Medulla oblongata (tissue), 1 donor: ENCODE measurements at regions not wholly inside any gene's neighbourhood (a gene's known extent, or its start where the extent isn't known, plus 50 kb on each side); places are given as distances from the start of the nearest gene placed in this dataset.

ENCODE experiments used
- DNase-seq: peaks from one replicate; pipeline ENCODE4 v3.0.0-alpha.2; 2015; ENCODE audit errors: extremely low spot score

DNA sequence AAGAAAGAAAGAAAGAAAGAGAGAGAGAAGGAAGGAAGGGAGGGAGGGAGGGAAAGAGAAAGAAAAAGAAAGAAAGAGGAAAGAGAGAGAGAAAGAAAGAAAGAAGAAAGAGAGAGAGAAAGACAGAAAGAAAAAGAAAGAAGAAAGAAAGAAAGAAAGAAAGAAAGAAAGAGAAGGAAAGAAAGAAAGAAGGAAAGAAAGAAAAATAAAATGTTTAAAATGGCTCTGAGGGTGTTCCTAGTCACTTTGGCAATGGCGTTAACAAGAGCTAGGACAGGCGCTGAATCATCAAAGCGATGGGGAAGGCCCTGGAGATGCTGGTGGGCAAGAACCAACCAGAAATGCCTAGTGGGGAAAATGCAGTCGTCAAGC, 77.8 kb upstream of the GPC1 start:
- DNase-seq, result no peak

DNA sequence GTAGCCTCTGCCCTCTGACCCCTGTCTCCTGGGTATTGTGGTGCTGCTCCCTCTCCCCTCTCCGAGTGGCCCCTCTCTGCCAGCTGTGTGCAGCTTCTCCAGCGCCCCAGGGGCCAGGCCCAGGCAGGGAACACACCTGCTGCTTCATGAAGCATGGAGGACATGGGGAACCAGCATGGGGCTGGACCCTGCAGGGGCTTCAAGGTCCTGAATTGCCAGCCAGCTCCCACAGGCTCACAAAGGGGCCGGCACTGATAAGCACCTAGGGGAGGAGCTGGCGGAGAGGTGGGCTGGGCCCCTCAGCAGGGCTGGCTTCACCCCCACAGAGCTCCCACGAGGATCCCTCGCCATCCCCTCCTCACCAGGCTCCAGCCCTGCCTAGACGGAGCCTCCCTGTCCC, 77.4 kb upstream of the GPC1 start:
- no peak for DNase-seq

DNA sequence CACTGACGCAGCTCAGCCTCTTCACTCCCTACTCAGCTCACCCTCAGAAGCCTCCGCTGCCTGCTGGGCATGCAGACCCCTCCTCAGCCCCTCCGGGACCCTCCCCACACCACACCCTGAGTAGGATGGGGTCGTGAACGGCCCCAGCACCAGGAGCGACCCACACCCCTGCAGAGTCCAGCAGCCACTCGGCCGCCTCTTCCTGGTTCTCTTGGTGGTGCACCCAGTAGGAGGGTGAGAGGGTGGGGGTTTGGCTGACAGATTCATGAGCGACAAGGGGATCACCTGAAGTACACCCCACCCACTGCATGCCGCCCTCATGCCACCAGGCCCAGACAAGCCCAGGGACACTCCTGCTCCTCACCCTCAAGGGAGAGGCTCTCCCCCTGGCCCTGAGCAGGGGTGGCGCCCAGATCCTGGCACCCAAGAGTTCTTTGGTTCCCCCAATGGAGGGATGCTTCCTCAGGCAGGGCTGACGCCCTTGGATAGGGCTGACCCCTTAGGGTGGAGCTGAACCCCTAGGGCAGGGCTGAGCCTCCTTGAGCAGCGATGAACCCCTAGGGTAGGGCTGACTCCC, 76.6 kb upstream of the GPC1 start:
- DNase-seq, result no peak

DNA sequence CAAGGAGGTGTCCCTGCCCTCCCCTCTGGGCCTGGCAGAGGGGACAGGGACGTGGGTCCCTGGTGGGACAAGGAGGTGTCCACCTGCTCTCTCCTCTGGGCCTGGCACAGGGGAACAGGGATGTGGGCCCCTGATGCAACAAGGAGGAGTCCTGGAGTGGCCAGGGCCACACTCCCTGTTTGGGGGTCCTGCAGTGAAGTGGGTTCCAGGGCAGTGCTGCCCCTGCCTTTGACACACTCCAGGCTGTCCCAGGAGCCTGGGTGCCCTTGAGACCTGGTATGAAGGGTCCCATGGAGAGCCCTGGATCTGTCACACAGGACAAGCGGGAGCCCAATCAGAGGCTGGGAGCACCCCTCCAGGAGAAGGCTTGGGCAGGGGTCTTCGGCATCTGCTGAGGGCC, 75.8 kb upstream of the GPC1 start:
- DNase-seq, result no peak

DNA sequence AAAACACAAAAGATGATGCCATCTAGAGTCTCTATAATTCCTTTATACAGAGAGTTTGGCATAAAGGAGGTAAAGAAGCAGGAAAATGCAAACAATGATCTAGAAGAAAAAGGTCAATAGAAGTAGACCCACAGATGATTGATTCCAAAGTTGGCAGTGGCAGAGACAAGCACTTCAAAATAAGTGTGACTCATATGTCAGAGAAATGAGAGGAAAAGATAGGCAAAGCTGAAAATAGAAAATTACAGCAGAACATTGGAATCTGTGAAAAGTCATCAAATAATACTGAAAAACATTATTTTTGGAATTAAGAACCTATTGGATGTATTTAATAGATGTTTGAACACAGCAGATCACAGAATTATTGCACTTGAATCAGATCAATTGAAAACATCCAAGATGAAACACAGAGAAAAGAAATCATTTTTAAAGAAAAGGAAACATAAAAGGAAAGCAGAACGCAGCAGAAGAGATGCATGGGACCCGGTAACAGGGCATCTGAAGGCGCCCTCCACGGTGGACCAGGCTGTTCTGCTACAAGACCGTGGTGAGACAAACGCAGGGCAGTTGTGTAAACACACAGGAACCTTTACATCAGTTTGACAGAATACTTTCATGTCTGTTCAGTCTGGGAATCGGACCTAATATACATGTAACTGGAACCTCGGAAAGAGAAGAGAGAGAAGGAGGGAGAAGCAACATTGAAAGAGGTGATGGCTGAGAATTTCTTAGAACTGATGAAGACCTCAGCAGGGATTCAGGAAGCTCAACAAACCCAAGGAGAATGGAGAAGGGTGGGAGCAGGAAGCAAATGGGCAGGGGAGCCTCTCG, 74.6 kb upstream of the GPC1 start:
- DNase-seq, result no peak

DNA sequence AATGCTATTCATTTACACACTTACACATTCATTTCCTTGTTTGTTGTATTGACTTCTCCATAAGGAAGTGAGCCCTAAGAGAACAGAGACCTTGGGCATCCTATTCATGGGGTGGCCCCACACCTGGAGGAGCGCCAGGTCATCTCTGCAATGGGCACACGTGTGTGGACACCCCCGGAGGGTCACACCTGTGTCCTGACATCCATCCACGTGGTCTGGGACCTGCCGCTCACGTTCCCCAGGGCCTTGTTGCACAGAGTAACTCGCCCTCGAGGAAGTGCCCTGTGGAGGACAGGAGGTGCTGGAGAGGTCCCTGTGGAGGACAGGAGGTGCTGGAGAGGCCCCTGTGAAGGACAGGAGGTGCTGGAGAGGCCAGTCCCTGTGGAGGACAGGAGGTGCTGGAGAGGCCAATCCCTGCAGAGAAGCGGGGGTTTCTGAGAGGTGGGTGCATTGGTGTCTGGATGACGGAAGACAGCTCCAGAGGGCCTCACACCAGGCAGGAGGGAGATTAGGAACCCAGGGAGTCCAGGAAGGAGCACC, 73.2 kb upstream of the GPC1 start:
- DNase-seq, result no peak

DNA sequence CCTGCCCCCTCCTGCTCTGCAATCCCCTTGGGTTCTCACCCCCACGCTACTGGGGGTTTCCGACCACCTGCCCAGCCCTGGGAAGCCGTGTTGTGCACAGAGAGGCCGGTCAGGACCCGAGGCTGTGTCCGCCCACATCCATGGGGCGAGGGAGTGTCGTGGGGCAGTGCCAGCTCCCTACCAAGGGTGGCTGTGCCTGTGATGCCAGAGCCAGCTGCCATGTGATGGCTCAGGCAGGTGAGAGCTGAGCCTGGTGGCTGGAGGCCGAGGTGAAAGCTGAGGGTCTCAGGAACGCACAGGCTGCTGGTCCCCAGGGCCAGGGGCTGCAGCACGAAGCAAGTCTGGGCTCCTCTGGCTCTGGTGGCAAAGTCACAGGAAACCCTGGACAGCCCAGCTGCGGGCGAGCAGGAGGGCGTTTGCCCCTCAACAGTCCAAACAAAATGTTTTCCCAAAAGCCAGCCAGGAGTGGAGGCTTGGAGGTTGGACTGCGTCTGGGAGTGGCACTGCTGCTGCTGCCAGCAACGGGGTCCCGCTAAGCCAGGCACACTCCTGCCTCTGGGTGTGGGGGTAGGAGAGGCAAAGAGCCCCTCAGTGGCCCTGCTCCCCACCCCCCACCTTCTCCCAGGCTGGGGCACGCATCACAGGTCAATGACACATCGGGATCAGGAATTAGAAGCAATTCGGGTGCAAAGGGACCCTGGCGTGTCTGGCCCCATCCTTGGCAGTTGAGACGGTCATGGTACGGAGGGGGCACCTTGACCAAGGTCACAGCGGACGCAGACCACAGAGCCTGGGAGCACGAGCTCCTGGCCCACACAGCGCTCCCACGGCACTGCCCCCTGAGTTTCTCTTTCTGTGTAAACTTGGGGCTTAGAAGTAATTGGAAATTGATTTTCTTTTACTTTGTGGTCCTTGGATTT, 72.4 kb upstream of the GPC1 start:
- no peak for DNase-seq

DNA sequence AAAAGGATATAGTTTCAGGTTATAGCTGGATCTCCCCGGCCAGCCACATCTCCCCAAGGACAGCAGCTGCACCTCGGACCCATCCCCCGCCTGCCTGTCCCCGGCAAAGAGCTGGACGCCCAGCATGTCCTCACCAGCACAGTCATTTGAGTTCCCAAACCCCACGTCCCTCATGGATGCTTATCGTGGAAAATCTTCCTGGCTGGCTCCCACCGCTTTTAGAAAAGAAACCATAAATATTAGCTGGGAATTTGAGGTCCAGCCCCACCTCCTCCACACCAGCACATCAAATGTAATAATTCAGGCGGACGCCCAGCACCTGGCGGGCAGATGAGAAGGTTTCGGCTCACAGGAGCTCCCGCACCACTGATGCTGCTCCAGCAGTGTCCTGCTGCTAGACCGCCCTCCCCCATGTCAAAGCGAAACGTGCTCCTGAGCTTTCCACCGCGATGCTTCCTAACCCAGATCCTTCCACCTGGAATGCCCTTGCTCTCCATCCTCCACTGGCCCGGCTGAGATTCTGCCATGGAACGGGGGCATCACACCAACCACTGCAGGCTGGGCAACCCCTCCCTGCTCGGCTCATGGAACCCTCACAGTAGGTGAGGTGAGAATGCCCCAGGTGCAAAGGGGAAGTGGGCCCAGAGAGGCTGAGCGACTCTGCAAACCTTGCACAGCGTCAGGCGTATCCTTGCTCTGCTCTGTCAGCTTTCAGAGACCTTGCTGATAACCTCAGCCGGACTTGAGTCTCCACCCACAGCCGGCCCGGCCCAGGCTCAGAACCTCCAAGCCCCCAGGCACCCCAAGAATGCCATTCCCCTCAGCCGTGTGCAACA, 71.5 kb upstream of the GPC1 start:
- no peak for DNase-seq

DNA sequence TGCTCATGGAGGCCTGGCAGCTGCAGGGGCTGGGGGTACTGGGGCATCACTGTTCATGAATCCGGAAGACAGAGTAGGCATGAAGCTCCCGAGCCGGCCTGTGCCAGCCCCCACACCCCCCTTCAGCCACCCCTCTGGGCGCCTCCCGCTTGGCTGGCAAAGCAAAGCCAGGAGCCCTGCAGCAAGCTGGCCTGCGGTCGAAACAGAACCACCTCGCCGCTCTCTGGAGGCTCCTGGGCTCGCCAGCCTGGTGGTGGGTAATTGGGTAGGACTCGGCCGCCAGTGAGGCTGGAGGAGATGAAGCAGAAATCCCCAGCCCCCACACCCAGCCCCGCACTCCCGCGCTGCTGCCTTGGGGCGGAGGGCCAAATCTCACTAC, 70.9 kb upstream of the GPC1 start:
- DNase-seq, result no peak

DNA sequence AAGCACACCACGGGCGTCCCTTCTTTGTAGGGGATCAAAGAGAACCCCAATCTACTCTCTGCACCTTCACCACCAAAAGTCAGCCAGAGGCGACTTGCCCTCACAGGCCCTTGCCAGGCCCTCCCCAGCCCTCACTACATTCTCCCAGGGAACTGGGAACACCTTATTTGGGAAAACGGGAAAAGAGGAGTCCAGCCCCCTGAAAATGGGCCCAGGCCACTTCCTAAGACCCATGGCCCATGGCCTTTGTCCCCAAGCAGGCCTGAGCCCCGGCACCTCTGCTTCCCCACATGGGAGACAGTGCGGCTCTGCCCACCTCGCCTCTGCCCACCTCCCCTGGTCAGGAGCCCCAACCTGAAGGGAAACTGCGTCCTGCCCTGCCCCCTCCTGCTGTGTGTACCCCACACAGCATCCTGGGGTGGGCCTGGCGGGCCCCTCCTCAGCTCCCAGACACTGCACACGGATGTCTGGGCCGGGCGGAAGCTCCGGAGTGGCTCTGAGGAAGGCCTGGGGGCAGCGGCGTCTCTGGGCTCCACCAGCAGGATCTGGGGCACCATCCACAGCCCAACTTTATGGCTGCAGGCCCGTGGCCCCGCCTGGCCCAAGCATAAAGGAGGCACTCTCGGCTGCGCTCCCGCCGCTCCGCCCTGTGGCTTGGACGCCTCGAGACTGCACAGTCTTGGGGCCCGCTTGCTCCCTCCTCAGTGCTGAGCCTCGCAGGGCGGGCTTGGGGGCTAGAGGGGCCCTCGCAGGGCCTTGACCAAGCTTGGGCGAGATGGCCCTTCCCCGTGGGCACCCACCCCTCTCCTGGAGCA, 70.3 kb upstream of the GPC1 start:
- DNase-seq, result no peak

DNA sequence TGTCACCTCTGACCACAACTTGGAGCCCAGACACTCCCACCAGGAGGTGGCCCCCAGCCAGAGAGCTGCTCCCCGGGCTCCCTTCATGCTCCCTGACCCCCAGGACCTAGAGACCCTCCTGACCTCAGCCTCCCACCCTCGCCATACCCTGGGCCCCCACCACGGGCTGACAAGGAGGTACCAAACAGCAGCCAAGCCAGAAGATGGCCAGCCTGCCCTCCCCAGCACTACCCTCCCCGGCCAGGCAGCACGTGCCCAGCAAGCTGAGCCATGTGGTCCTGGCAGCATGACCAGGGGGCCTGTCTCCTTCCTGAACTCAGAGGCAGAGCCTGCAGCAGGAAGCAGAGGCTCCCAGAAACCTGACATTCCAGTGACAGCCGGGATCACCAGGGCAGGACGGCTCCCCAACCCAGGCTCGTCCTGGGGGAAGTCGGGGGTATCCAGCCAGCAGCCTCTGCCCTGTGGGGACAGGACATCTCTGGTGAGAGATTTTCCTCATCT, 69.4 kb upstream of the GPC1 start:
- DNase-seq, result no peak

DNA sequence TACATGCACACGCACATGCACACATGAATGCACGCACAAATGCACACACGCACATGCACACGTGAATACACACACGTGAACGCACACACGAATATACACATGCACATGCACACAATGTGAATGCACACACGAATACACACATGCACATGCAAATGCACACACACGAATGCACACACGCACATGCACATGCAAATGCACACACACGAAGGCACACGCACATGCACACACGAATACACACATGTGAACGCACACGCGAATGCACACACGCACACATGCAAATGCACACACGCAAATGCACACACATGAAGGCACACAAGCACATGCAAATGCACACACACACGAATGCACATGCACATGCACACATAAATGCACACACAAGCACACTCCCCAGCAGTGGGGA, 68.6 kb upstream of the GPC1 start:
- DNase-seq, result no peak

DNA sequence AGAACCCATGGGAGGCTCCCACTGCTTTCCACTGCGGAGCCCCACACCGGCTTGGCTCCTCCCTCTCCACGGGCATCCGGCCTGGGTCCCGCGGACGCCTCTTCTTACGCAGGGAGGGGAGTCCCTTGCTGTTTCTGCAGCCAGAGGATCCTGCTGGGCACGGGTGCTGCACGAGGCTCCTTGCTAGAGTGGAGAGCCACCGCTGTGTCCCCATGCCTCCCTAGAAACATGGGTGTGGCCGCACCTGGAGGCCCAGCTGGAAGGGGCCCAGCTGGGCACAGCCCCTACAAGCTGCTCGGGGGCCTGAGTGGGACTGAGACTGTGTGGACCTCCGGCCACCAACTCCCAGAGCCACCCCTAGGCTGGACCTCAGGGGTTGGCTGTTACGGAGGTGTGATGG, 67.7 kb upstream of the GPC1 start:
- DNase-seq, result no peak

DNA sequence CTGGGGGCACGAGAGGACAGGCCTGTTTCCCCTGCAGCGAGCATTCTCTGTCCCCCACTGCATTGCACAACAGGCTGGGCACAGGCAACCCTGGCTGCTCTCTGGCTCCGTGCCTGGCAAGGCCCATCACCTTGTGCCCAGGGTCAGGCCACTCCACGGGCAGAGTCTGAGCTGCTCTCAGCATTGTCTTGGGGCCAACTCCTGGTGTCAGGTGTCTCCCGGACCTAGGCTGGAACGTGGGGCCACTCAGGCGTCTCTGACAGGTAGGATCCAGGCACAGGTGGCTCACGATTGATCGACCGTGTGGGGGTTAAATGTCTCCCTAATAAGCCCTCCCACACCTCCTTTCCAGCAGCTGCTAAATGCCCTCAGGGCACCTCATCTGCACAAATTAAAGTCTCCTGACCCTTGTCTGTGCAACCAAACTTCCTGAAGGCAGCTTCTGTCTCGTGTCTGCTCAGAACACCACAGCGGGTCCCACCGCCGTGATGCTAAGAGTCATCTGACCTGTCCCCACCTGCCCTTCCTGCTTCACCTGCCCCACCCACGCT, 66.6 kb upstream of the GPC1 start:
- DNase-seq, result no peak

DNA sequence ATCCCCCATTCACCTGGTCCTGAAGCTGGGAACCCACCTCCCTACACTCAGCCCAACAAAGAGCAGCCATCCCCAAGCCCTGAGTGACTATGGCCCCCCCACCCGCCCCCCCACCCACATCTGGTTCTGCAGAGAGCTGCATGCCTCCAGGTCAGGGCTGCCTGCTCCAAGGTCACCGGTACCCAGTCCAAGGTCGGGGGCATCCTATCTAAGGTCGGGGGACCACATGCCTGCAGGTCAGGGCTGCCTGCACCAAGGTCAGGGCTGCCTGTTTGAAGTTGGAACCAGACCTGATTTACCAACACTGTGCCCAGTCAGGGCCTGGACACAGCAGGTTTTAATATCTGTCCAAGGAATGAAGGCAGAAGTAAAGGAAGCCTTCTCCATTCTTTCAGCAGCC, 66.1 kb upstream of the GPC1 start:
- DNase-seq, result no peak

DNA sequence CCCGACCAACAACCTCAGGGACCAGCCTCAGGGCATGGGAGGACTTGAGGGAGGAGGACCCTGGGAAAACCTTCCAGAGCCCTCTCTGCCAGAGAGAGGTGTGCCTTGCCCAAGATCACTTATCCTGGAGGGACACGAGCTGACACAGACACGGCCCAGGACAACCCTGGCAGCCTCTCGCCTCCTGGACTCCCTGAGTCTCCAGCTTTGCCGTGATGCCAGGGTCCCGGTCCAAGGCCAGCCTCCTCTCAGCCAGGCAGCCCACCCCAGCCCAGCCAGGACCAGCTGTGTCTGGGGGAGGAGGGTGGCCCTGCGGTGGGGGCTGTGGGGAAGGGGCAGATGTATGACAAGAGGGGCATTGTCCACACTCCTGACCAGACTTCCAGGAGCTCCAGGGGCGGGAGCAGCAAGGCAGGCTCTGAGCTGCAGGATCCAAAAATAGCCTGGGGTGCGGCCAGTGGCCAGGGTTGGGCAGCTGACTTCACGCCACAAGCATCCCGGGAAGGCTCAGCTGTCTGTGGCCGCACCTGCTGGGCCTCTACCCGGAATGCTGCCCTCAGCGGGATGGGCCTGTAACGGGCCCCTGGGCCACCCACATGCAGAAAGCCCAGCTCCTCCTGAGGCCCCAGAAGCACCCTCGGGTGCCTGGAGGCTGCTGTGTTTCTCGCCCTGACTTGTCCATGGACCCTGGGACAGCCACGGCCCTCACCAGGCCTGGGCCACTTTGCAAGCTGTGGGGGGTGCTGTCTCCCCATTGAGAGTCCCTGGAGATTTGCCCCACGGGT, 65.5 kb upstream of the GPC1 start:
- peak; percentile 70 for DNase-seq

DNA sequence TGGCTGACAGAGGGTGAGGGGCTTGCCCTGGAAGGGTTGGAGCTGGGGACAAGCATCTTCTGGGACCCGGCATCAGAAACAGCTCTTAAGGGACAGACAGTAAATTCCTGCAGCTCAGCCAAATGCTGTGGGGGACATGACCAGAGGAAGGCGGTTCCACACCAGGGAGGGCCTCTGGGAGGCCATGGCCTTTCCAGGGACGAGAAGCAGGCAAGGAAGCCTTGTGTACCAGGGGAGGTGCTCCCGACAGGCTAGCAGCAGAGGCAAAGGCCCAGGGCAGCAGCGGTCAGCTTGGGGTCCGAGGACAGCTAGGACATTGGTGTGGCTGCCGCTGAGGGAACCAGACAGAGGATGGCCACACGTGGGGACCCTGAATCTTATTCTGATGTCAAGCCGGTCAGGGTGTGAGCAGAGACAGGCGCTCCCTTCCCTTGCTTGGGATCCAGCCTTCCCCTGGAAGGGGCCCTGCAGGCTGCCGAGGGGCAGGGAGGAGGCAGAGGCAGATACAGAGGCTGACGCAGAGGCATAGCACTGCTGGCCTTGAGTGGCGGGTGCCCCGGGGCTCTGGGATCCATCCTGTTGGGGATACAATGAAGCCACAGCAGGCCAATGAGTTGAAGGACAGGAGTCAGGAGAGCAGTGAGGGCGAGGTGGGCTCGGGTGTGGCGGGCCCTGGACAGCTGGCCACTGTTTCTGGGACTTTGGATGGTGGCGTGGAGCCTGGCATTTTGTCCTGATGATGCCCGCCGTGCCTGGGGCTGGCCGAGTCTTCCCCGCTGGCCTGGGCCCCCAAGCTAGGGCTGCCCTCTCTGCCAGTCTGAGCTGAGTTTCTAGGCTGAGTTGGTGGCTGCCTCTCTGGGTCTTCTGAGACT, 64.1 kb upstream of the GPC1 start:
- no peak for DNase-seq

DNA sequence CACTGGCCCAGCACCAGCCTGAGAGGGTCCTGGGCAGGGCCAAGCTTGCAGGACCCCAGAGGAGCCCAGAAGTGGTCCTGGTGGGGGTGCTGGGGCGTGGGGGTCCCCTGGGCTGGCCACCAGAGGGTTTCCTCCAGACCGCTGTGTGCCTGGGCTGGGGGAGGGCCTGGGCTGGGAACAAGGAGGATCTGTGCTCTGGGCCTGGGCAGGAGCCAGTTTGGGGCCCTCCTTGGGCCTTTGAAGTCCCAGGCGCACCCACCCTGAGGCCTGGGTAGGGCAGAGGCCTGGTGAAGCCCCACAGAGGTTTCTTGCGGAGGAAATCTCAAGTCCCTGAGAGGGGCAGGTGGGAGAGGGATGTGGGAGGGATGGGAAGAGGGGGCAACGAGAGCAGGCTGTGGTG, 63.4 kb upstream of the GPC1 start:
- DNase-seq, result no peak
